ENCODE measurements at regions not wholly inside any gene's neighbourhood (a gene's known extent, or its start where the extent isn't known, plus 50 kb on each side); places are given as distances from the start of the nearest gene placed in this dataset.

GRCh38 chr7:29619111-29619510 is 55.5 kb downstream of the PRR15 start:
- no peak for TF ChIP-seq MAX (IDR thresholded peaks at IDR 0.05; ENCODE audit: low read depth, low read length)
- DNase-seq (ENCODE audit: low read depth): no peak

GRCh38 chr7:29619848-29620555 is 56.4 kb downstream of the PRR15 start:
- no peak for DNase-seq (ENCODE audit: low read depth)
- no peak overlapping the region for H3K4me3 ChIP-seq (ENCODE audit: low read depth, low read length)
- TF ChIP-seq MYC (IDR thresholded peaks at IDR 0.05; ENCODE audit: low read depth, low read length) (no peak), MAX (IDR thresholded peaks at IDR 0.05; ENCODE audit: low read depth, low read length) (no peak), POLR2A (IDR thresholded peaks at IDR 0.05; ENCODE audit: extremely low read depth, insufficient read length) (no peak), CTCF (IDR thresholded peaks at IDR 0.05; ENCODE audit: low read depth, low read length) (no peak)

More at GRCh38 chr7:29619111-29619510, 55.5 kb downstream of the PRR15 start:
- no peak overlapping the region for H3K4me3 ChIP-seq (ENCODE audit: low read depth, low read length)

GRCh38 chr7:29620556-29620930 is 56.9 kb downstream of the PRR15 start:
- DNase-seq (ENCODE audit: low read depth): no peak
- TF ChIP-seq CTCF (IDR thresholded peaks at IDR 0.05; ENCODE audit: low read depth, low read length) (no peak), MAX (IDR thresholded peaks at IDR 0.05; ENCODE audit: low read depth, low read length) (no peak), POLR2A (IDR thresholded peaks at IDR 0.05; ENCODE audit: extremely low read depth, insufficient read length) (no peak), MYC (IDR thresholded peaks at IDR 0.05; ENCODE audit: low read depth, low read length) (no peak)
- H3K4me3 ChIP-seq (ENCODE audit: low read depth, low read length): no peak overlapping the region

GRCh38 chr7:29622335-29623265 is 59.0 kb downstream of the PRR15 start:
- H3K4me3 ChIP-seq (ENCODE audit: low read depth, low read length): no peak overlapping the region
- peak; percentile 14 for DNase-seq (ENCODE audit: low read depth)
- TF ChIP-seq MAX (IDR thresholded peaks at IDR 0.05; ENCODE audit: low read depth, low read length): no peak
- TF ChIP-seq CTCF (IDR thresholded peaks at IDR 0.05; ENCODE audit: low read depth, low read length): no peak
- TF ChIP-seq POLR2A (IDR thresholded peaks at IDR 0.05; ENCODE audit: extremely low read depth, insufficient read length): no peak
- TF ChIP-seq MYC (IDR thresholded peaks at IDR 0.05; ENCODE audit: low read depth, low read length): no peak

- DNase-seq (ENCODE audit: low read depth): no peak
- no peak overlapping the region for H3K4me3 ChIP-seq (ENCODE audit: low read depth, low read length)
- no peak for TF ChIP-seq MYC (IDR thresholded peaks at IDR 0.05; ENCODE audit: low read depth, low read length)
Measured at GRCh38 chr7:29623973-29624372, 60.3 kb downstream of the PRR15 start.

GRCh38 chr7:29626730-29627129 is 63.1 kb downstream of the PRR15 start:
- no peak overlapping the region for H3K4me3 ChIP-seq (ENCODE audit: low read depth, low read length)
- TF ChIP-seq CTCF (IDR thresholded peaks at IDR 0.05; ENCODE audit: low read depth, low read length) (no peak), POLR2A (IDR thresholded peaks at IDR 0.05; ENCODE audit: extremely low read depth, insufficient read length) (no peak)
- no peak for DNase-seq (ENCODE audit: low read depth)
